ENCODE measurements at regions not wholly inside any gene's neighbourhood (a gene's known extent, or its start where the extent isn't known, plus 50 kb on each side); places are given as distances from the start of the nearest gene placed in this dataset.

DNA sequence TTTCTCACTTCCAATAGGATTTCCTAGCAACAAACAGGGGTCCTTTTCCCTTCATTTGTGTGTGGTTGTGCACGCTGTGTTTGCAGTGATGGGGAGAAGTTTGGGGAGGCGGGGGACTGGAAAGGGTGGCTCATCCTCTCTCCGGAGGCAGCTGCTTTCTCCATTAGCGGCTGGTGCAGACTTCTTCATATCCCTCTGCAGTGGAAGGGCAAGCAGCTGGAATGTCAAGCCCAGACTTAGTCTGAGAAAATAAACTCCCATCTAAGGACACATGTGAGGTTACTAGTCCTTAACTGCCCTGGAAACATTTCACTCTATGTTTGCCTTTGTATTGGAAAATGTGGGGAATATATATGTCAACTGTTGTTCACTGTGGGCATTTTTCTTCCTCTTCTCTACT lies 467.0 kb upstream of the RASGRP1 start:
- TF ChIP-seq CTCF (IDR thresholded peaks at IDR 0.05; ENCODE audit: poor library complexity, severe bottlenecking) (no peak), EZH2 (IDR thresholded peaks at IDR 0.05; ENCODE audit: borderline replicate concordance, insufficient read depth, low read length, poor library complexity, severe bottlenecking) (no peak), POLR2AphosphoS5 (IDR thresholded peaks at IDR 0.05) (no peak), REST (IDR thresholded peaks at IDR 0.05; ENCODE audit: borderline replicate concordance) (no peak), RAD21 (conservative IDR thresholded peaks at IDR 0.05) (no peak)
